Lower leg skin (tissue), 4 donors: ENCODE measurements at regions not wholly inside any gene's neighbourhood (a gene's known extent, or its start where the extent isn't known, plus 50 kb on each side); places are given as distances from the start of the nearest gene placed in this dataset.

Experiments used
- DNase-seq, 2 donors: peaks; one replicate each; pipeline ENCODE4 v3.0.0-alpha.2; 2019; ENCODE audit warnings: low spot score in 2 of 2
- H3K4me3 ChIP-seq: fragments of 200-600 bp; sonication (generic); 2 replicates; pipeline ENCODE4 v1.5.1; 2017; ENCODE audit warnings: mild to moderate bottlenecking, low read depth; ENCODE audit not compliant: poor library complexity, severe bottlenecking
- CTCF ChIP-seq, 3 donors: fragments of 450-650 bp; IDR thresholded peaks; one replicate each; pipeline ENCODE4 v1.5.1; 2016; ENCODE audit warnings: antibody characterized with exemption in 3 of 3, mild to moderate bottlenecking in 3 of 3, moderate library complexity in 2 of 3
- POLR2A ChIP-seq, 2 donors: fragments of 450-650 bp; IDR thresholded peaks; one replicate each; pipeline ENCODE4 v1.6.1; 2016 to 2017; ENCODE audit warnings: antibody characterized with exemption in 2 of 2, mild to moderate bottlenecking in 1 of 2, moderate library complexity in 1 of 2
- WGBS, 2 donors: methylation state at CpG; one replicate each; pipeline ENCODE4 v1.1.5; 2018; 5-methylcytosine and 5-hydroxymethylcytosine counted together
- intact Hi-C: fragments of 100-400 bp; cut with DNase I; formaldehyde crosslinking; loops from one replicate; pipeline ENCODE4 v1.15.0; 2023; ENCODE audit warnings: low total_unique reads

- intact Hi-C loops, result no loop called here
- TF ChIP-seq CTCF (IDR thresholded peaks at IDR 0.05), result no peak
- TF ChIP-seq POLR2A (IDR thresholded peaks at IDR 0.05), result no peak
- 70 to 74% methylated on average over 2 of the region's 2 CpGs for WGBS, 2 donors
- H3K4me3 ChIP-seq, result no peak overlapping the region
- DNase-seq, result no peak
Measured at GRCh38 chr18:65329010-65329409, 421.8 kb upstream of the CDH7 start.

GRCh38 chr18:65326805-65327204 is 424.0 kb upstream of the CDH7 start:
- no peak for DNase-seq
- no peak overlapping the region for H3K4me3 ChIP-seq
- intact Hi-C loops, result no loop called here
- no peak for TF ChIP-seq POLR2A (IDR thresholded peaks at IDR 0.05)
- no peak for TF ChIP-seq CTCF (IDR thresholded peaks at IDR 0.05)

GRCh38 chr18:65322895-65323294 is 427.9 kb upstream of the CDH7 start:
- DNase-seq, result no peak
- TF ChIP-seq POLR2A (IDR thresholded peaks at IDR 0.05) (no peak), CTCF (IDR thresholded peaks at IDR 0.05) (no peak)
- intact Hi-C loops, result no loop called here
- 71 to 74% methylated on average over 3 of the region's 3 CpGs for WGBS, 2 donors
- H3K4me3 ChIP-seq, result no peak overlapping the region

GRCh38 chr18:65298422-65298821 is 452.4 kb upstream of the CDH7 start:
- no peak for TF ChIP-seq POLR2A (IDR thresholded peaks at IDR 0.05)
- no peak for TF ChIP-seq CTCF (IDR thresholded peaks at IDR 0.05)
- intact Hi-C loops, result no loop called here

GRCh38 chr18:65288908-65289307 is 461.9 kb upstream of the CDH7 start:
- TF ChIP-seq POLR2A (IDR thresholded peaks at IDR 0.05) (no peak), CTCF (IDR thresholded peaks at IDR 0.05) (no peak)
- no peak for DNase-seq
- intact Hi-C loops, result no loop called here
- H3K4me3 ChIP-seq, result no peak overlapping the region
- 85 to 87% methylated on average over 5 of the region's 5 CpGs for WGBS, 2 donors

More at GRCh38 chr18:65298422-65298821, 452.4 kb upstream of the CDH7 start:
- WGBS, 2 donors, result 75 to 89% methylated on average over 4 of the region's 4 CpGs
- H3K4me3 ChIP-seq, result no peak overlapping the region
- DNase-seq, result no peak

- intact Hi-C loops, result no loop called here
- DNase-seq, result no peak
- no peak overlapping the region for H3K4me3 ChIP-seq
- no peak for TF ChIP-seq POLR2A (IDR thresholded peaks at IDR 0.05)
- TF ChIP-seq CTCF (IDR thresholded peaks at IDR 0.05), result no peak
- WGBS, 2 donors, result 96% methylated on average over 2 of the region's 2 CpGs
Measured at GRCh38 chr18:65287652-65288051, 463.2 kb upstream of the CDH7 start.
